GM08714 (cell line): ENCODE measurements at regions not wholly inside any gene's neighbourhood (a gene's known extent, or its start where the extent isn't known, plus 50 kb on each side); places are given as distances from the start of the nearest gene placed in this dataset.
"Not testable (repeated sequence)": the region's sequence is repeated elsewhere in the genome, so short reads cannot be mapped to it uniquely, and the experiment has no call there.

Experiments used
- H3K4me3 ChIP-seq: fragments of 200-500 bp; sonication (Bioruptor generic); 2 replicates; pipeline ENCODE4 v1.5.1; 2014; ENCODE audit warnings: mild to moderate bottlenecking, low read length, inconsistent platforms
- ZNF274 ChIP-seq: IDR thresholded peaks from 2 replicates; pipeline ENCODE4 v1.6.1; 2012; ENCODE audit warnings: mild to moderate bottlenecking, low read depth, low read length

- H3K4me3 ChIP-seq: no peak overlapping the region
- no peak for TF ChIP-seq ZNF274
Measured at GRCh38 chr14:71560751-71561150, 371.5 kb upstream of the RGS6 start.

GRCh38 chr14:71563492-71564153 lies 368.6 kb upstream of the RGS6 start:
- TF ChIP-seq ZNF274: no peak
- peak overlapping the region; percentile 39; the same call in 1 of the 2 replicates for H3K4me3 ChIP-seq

- no peak overlapping the region for H3K4me3 ChIP-seq
- no peak for TF ChIP-seq ZNF274
Measured at GRCh38 chr14:71566276-71566675, 366.0 kb upstream of the RGS6 start.

GRCh38 chr14:71567499-71568133 lies 364.6 kb upstream of the RGS6 start:
- H3K4me3 ChIP-seq: not testable (repeated sequence)

- no peak for TF ChIP-seq ZNF274
Measured at GRCh38 chr14:71574976-71575375, 357.3 kb upstream of the RGS6 start.

GRCh38 chr14:71576472-71576871 lies 355.8 kb upstream of the RGS6 start:
- H3K4me3 ChIP-seq: no peak overlapping the region
- no peak for TF ChIP-seq ZNF274

More at GRCh38 chr14:71574976-71575375, 357.3 kb upstream of the RGS6 start:
- H3K4me3 ChIP-seq: peak overlapping the region; percentile 22; the same call in 1 of the 2 replicates

GRCh38 chr14:71579331-71579730 lies 352.9 kb upstream of the RGS6 start:
- no peak for TF ChIP-seq ZNF274
- no peak overlapping the region for H3K4me3 ChIP-seq

- H3K4me3 ChIP-seq: no peak overlapping the region
- no peak for TF ChIP-seq ZNF274
Measured at GRCh38 chr14:71582705-71583104, 349.5 kb upstream of the RGS6 start.

- TF ChIP-seq ZNF274: no peak
- no peak overlapping the region for H3K4me3 ChIP-seq
Measured at GRCh38 chr14:71583194-71583593, 349.0 kb upstream of the RGS6 start.

- no peak overlapping the region for H3K4me3 ChIP-seq
- TF ChIP-seq ZNF274: no peak
Measured at GRCh38 chr14:71583705-71584104, 348.5 kb upstream of the RGS6 start.

GRCh38 chr14:71585361-71585760 lies 346.9 kb upstream of the RGS6 start:
- TF ChIP-seq ZNF274: no peak
- H3K4me3 ChIP-seq: no peak overlapping the region

GRCh38 chr14:71586131-71586897 lies 345.9 kb upstream of the RGS6 start:
- no peak for TF ChIP-seq ZNF274
- peak overlapping the region; percentile 13; the same call in 1 of the 2 replicates for H3K4me3 ChIP-seq

GRCh38 chr14:71588028-71588427 lies 344.2 kb upstream of the RGS6 start:
- no peak for TF ChIP-seq ZNF274
- no peak overlapping the region for H3K4me3 ChIP-seq

GRCh38 chr14:71588576-71589215 lies 343.5 kb upstream of the RGS6 start:
- no peak overlapping the region for H3K4me3 ChIP-seq
- no peak for TF ChIP-seq ZNF274
